Activated CD8-positive, alpha-beta T cell treated with anti-CD3 and anti-CD28 coated beads for 36 hours (primary cell): ENCODE measurements at regions not wholly inside any gene's neighbourhood (a gene's known extent, or its start where the extent isn't known, plus 50 kb on each side); places are given as distances from the start of the nearest gene placed in this dataset.

Source experiments
- ATAC-seq: fragments of 200-7000 bp; cut with Tn5 transposase; one replicate; pipeline ENCODE4 v1.10.0; 2021; ENCODE audit warnings: mild to moderate bottlenecking, moderate library complexity
- CTCF ChIA-PET: fragments of 350-600 bp; sonication (Branson Sonifier 250); formaldehyde crosslinking; loops from one replicate; lab custom pipeline; 2021; ENCODE audit warnings: antibody characterized with exemption; lab: Charles Lee
- POLR2A ChIA-PET: fragments of 350-600 bp; sonication (Branson Sonifier 250); formaldehyde crosslinking; loops from one replicate; lab custom pipeline; 2021; ENCODE audit warnings: antibody characterized with exemption; lab: Charles Lee
- DNase-seq: peaks from one replicate; pipeline ENCODE4 v3.0.0-alpha.2; 2020
- H3K27ac Mint-ChIP-seq: one replicate; pipeline ENCODE4 v1.8.0; 2021; ENCODE audit warnings: mild to moderate bottlenecking, mixed read lengths
- H3K27me3 Mint-ChIP-seq: one replicate; pipeline ENCODE4 v1.8.0; 2021; ENCODE audit warnings: mixed read lengths
- H3K36me3 Mint-ChIP-seq: one replicate; pipeline ENCODE4 v1.8.0; 2021; ENCODE audit warnings: low read depth, mixed read lengths
- H3K4me1 Mint-ChIP-seq: one replicate; pipeline ENCODE4 v1.8.0; 2021; ENCODE audit warnings: low read depth, mixed read lengths
- H3K4me3 Mint-ChIP-seq: one replicate; pipeline ENCODE4 v1.8.0; 2021; ENCODE audit warnings: mild to moderate bottlenecking, moderate library complexity, mixed read lengths
- H3K9me3 Mint-ChIP-seq: one replicate; pipeline ENCODE4 v1.8.0; 2021; ENCODE audit warnings: mixed read lengths
- CTCF ChIP-seq: fragments of 200-600 bp; IDR thresholded peaks from one replicate; pipeline ENCODE4 v1.8.0; 2022; ENCODE audit warnings: antibody characterized with exemption, mild to moderate bottlenecking
- intact Hi-C: fragments of 100-400 bp; cut with micrococcal nuclease; formaldehyde crosslinking; loops from one replicate; pipeline ENCODE4 v1.10.0; 2022

GRCh38 chrX:30504309-30504708, 73.3 kb downstream of the TASL start:
- DNase-seq, result no peak
- Mint-ChIP-seq H3K27me3 (no peaks in the 10 kb centered on the region), H3K4me3 (no peak overlapping the region), H3K9me3 (no peaks in the 10 kb centered on the region), H3K4me1 (no peaks in the 10 kb centered on the region), H3K36me3 (no peaks in the 10 kb centered on the region), H3K27ac (no peak overlapping the region)
- POLR2A ChIA-PET, result no interaction called here
- ATAC-seq, result no peak
- CTCF ChIA-PET, result no interaction called here
- intact Hi-C loops, result loop anchor here (10.0 kb wide), 1 partner anchor 360 kb away; no protein-coding TSS in a partner anchor
- no peak for TF ChIP-seq CTCF

- POLR2A ChIA-PET, result no interaction called here
- Mint-ChIP-seq H3K4me1 (no peaks in the 10 kb centered on the region), H3K36me3 (no peaks in the 10 kb centered on the region), H3K27ac (no peak overlapping the region), H3K4me3 (no peak overlapping the region), H3K27me3 (no peaks in the 10 kb centered on the region), H3K9me3 (no peaks in the 10 kb centered on the region)
- ATAC-seq (no peak), DNase-seq (no peak)
- CTCF ChIA-PET, result no interaction called here
- intact Hi-C loops, result no loop called here
- TF ChIP-seq CTCF, result no peak
Observed at GRCh38 chrX:30495468-30495867, 82.1 kb downstream of the TASL start.

- no peak for DNase-seq
- Mint-ChIP-seq H3K4me3 (no peak overlapping the region), H3K36me3 (no peaks in the 10 kb centered on the region), H3K27me3 (no peaks in the 10 kb centered on the region), H3K27ac (no peak overlapping the region), H3K4me1 (no peaks in the 10 kb centered on the region), H3K9me3 (no peaks in the 10 kb centered on the region)
- intact Hi-C loops, result no loop called here
- no peak for TF ChIP-seq CTCF
- POLR2A ChIA-PET, result no interaction called here
- ATAC-seq, result no peak
- CTCF ChIA-PET, result interaction anchor here (1.3 kb wide), 1 partner anchor 10 kb away, joined by 3 read pairs; no protein-coding TSS in a partner anchor
Observed at GRCh38 chrX:30493348-30493747, 84.2 kb downstream of the TASL start.

- Mint-ChIP-seq H3K27ac (no peak overlapping the region), H3K4me1 (no peaks in the 10 kb centered on the region), H3K27me3 (no peaks in the 10 kb centered on the region), H3K9me3 (no peaks in the 10 kb centered on the region), H3K36me3 (no peaks in the 10 kb centered on the region), H3K4me3 (no peak overlapping the region)
- CTCF ChIA-PET, result no interaction called here
- ATAC-seq (no peak), DNase-seq (no peak)
- no peak for TF ChIP-seq CTCF
- POLR2A ChIA-PET, result no interaction called here
- intact Hi-C loops, result no loop called here
Observed at GRCh38 chrX:30489323-30489722, 88.2 kb downstream of the TASL start.

- ATAC-seq (no peak), DNase-seq (no peak)
- TF ChIP-seq CTCF, result no peak
- ChIA-PET CTCF (no interaction called here), POLR2A (no interaction called here)
- Mint-ChIP-seq H3K4me1 (no peaks in the 10 kb centered on the region), H3K27me3 (no peaks in the 10 kb centered on the region), H3K4me3 (no peak overlapping the region), H3K36me3 (no peaks in the 10 kb centered on the region), H3K27ac (no peak overlapping the region), H3K9me3 (no peaks in the 10 kb centered on the region)
- intact Hi-C loops, result no loop called here
Observed at GRCh38 chrX:30488092-30488491, 89.5 kb downstream of the TASL start.
